ENCODE measurements at regions not wholly inside any gene's neighbourhood (a gene's known extent, or its start where the extent isn't known, plus 50 kb on each side); places are given as distances from the start of the nearest gene placed in this dataset.

DNA sequence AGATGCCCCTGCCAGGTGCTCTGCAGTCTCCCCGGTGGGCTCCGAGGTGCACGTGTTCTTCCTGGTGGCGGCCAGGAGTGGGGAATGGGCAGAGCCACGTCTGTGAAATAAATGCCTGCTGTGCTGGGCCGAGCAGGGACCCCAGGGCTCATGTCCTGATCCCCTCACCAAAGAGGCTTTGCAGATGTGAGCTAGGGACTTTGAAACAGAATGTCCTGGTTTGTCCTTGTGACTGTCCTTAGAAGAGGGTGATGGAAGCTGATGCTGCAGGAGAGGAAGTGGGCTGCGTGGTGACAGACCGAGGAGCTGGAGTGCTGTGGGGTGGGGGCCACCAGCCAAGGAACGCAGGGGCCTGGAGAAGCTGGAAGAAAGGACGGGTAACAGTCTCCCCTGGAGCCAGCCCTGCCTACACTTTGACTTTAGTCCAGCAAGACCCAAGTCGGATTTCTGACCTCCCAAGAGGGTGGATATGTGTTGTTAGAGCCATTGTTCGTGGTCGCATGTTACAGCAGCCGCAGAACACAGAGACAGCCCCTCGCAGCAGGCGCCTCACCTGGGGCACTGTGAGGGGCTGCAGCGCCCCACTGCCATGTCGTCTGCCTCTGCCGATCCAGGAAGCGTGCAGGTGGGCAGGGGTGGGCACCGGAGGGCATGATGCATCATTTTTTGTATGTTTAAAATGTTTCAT, 217.9 kb upstream of the CIBAR2 start:
- Histone ChIP-seq H3K36me3 (ENCODE audit: control insufficient read depth, insufficient read depth, low read length) (no peaks in the 10 kb centered on the region), H3K4me3 (ENCODE audit: low read length) (no peak overlapping the region), H3K4me1 (ENCODE audit: control insufficient read depth, insufficient read depth, low read length) (peaks cover 64% of the 10 kb centered on the region), H3K27me3 (ENCODE audit: control insufficient read depth, insufficient read depth, low read length) (no peaks in the 10 kb centered on the region), H3K9me3 (ENCODE audit: control insufficient read depth, low read depth, low read length) (peaks cover 2% of the 10 kb centered on the region), H3K27ac (ENCODE audit: low read length) (no peak overlapping the region)
- WGBS (ENCODE audit: insufficient coverage, low lambda C conversion rate) = no CpG with 5 or more reads among the region's 21 CpGs
- no peak for DNase-seq

DNA sequence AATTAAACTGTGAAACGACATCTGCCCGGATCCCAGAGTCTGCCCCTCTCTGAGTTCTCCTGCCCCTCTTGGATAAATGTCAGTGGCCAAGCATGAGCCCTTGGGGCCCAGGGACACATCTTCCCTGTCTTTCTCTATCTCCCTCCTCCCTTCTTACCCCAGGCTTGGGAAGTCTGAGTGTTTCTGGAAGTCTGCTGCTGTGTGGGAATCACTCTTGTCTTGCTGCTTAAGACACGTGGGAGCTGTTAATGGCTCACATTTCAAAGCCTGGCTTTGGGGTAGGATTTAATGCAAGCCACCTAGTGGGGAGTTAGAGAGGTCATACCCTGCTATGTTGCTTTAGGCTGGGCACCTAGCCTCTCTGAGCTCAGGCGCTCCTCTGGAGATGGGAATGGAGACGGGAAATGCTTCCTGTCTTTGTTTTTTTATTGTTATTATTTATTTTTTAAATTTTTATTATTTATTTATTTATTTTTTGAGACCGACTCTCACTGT, 218.5 kb upstream of the CIBAR2 start:
- Histone ChIP-seq H3K36me3 (ENCODE audit: control insufficient read depth, insufficient read depth, low read length) (no peaks in the 10 kb centered on the region), H3K27me3 (ENCODE audit: control insufficient read depth, insufficient read depth, low read length) (no peaks in the 10 kb centered on the region), H3K4me1 (ENCODE audit: control insufficient read depth, insufficient read depth, low read length) (peaks cover 70% of the 10 kb centered on the region), H3K9me3 (ENCODE audit: control insufficient read depth, low read depth, low read length) (peaks cover 2% of the 10 kb centered on the region), H3K27ac (ENCODE audit: low read length) (no peak overlapping the region), H3K4me3 (ENCODE audit: low read length) (no peak overlapping the region)
- 0% methylated on average over 1 of the region's 6 CpGs for WGBS (ENCODE audit: insufficient coverage, low lambda C conversion rate)
- DNase-seq = peak in 1 of 2 donors; percentile 58

DNA sequence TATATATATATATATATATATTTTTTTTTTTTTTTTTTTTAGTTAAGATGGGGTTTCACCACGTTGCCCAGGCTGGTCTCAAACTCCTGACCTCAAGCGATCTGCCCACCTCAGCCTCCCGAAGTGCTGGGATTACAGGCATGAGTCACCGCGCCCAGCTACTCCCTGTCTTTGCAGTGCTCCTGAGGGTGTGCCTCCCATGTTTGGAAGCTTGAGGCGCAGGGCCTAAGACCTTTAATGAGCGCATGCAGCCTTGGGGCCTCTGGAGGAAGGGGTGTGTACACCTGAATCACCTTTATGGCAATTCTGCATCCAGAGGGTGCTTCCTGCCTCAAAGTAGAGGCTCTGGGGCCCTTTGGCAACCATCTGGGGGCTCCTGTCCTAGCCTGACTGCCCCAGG, 219.4 kb upstream of the CIBAR2 start:
- no CpG with 5 or more reads among the region's 7 CpGs for WGBS (ENCODE audit: insufficient coverage, low lambda C conversion rate)
- no peaks in the 10 kb centered on the region for H3K36me3 ChIP-seq (ENCODE audit: control insufficient read depth, insufficient read depth, low read length)
- DNase-seq = peak; percentile 50 to 86
- no peak overlapping the region for H3K4me3 ChIP-seq (ENCODE audit: low read length)
- no peak overlapping the region for H3K27ac ChIP-seq (ENCODE audit: low read length)
- peaks cover 2% of the 10 kb centered on the region for H3K9me3 ChIP-seq (ENCODE audit: control insufficient read depth, low read depth, low read length)
- H3K27me3 ChIP-seq (ENCODE audit: control insufficient read depth, insufficient read depth, low read length) = no peaks in the 10 kb centered on the region
- H3K4me1 ChIP-seq (ENCODE audit: control insufficient read depth, insufficient read depth, low read length) = peaks cover 79% of the 10 kb centered on the region

DNA sequence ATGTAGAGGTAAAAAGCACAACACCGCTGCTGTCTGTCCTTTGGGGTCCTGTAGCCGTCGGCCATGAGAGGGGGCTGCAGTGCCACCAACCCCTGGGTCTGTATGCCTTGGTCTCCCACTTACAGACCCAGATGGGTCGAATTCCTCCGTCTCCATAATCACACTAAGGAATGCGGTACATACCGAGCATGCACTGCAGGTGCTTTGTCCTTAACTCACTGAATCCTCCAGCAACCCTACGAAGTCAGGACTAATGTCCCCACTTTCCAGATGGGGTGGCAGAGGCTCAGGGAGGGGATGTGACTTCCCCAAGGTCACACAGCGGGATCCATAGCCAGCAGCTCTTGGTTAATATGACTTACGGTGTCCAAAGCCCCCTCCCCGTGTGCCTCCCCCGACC, 219.9 kb upstream of the CIBAR2 start:
- H3K27ac ChIP-seq (ENCODE audit: low read length) = no peak overlapping the region
- no peaks in the 10 kb centered on the region for H3K36me3 ChIP-seq (ENCODE audit: control insufficient read depth, insufficient read depth, low read length)
- no peak overlapping the region for H3K4me3 ChIP-seq (ENCODE audit: low read length)
- no peaks in the 10 kb centered on the region for H3K27me3 ChIP-seq (ENCODE audit: control insufficient read depth, insufficient read depth, low read length)
- no peak for DNase-seq
- no CpG with 5 or more reads among the region's 12 CpGs for WGBS (ENCODE audit: insufficient coverage, low lambda C conversion rate)
- peaks cover 2% of the 10 kb centered on the region for H3K9me3 ChIP-seq (ENCODE audit: control insufficient read depth, low read depth, low read length)
- peaks cover 83% of the 10 kb centered on the region for H3K4me1 ChIP-seq (ENCODE audit: control insufficient read depth, insufficient read depth, low read length)

DNA sequence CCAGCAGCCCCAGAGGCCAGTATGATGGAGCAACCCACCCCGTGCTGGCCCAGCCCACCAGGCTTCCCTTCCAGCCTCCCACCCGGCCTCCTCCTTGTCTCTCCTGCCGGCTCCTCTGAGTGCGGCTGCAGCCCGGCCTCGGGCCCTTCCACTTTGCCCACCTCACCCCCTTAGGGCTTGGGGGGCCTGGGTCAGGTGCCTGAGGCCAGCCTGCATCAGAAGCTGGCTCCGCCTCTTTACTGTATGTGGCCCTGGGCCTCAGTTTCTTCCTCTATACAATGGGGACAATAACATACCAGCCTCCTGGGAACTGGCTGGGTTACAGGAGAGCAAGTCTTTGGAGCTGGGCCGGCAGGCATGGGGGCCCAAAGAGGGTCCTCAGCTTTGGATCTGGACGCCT, 221.1 kb upstream of the CIBAR2 start:
- Histone ChIP-seq H3K4me1 (ENCODE audit: control insufficient read depth, insufficient read depth, low read length) (peaks cover 75% of the 10 kb centered on the region), H3K4me3 (ENCODE audit: low read length) (no peak overlapping the region), H3K27ac (ENCODE audit: low read length) (peak overlapping the region; percentile 90), H3K9me3 (ENCODE audit: control insufficient read depth, low read depth, low read length) (peaks cover 2% of the 10 kb centered on the region), H3K27me3 (ENCODE audit: control insufficient read depth, insufficient read depth, low read length) (no peaks in the 10 kb centered on the region), H3K36me3 (ENCODE audit: control insufficient read depth, insufficient read depth, low read length) (no peaks in the 10 kb centered on the region)
- WGBS (ENCODE audit: insufficient coverage, low lambda C conversion rate) = no CpG with 5 or more reads among the region's 9 CpGs
- DNase-seq = no peak

DNA sequence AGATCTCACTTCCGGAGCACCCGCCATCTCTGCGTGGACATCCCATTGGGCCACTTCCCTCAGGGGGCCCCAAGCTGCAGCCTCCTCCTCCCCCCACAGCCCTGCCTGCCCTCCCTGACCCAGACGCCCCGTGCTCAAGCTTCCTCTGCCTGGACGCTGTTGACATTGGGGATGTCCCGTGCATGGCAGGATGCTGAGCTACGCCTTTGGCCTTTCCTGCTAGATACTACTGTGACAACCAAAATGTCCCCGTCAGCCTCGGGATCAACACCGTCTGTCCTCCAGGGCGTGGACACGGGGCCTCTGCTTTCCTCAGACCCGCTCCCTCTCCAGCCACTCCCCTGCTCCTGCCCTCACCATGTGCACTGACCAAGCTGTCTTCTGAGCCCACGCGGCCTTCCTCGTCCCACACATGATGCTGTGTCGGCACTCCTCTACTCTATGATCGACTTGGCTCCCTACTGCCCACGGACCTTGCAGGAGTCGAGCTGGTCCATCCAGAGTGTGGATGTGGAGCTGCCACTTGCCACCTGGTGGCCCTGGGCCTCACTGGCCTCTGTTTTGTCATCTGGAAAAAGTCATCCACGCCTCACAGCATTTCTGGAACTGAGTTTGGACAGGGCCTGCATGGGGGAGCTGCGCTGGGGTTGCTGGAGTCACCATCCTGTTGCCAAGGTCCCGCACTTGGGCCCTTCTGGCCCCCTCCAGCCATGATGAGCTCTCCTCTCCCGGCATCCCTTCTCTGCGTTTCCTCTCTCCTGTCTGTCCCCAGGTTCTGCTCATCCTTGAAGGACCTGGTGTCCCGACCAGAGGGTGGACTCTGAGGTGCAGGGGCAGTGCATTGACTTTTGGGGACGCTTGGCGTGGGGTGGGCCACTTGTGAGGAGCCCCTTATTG, 221.7 kb upstream of the CIBAR2 start:
- Histone ChIP-seq H3K9me3 (ENCODE audit: control insufficient read depth, low read depth, low read length) (peaks cover 2% of the 10 kb centered on the region), H3K4me1 (ENCODE audit: control insufficient read depth, insufficient read depth, low read length) (peaks cover 68% of the 10 kb centered on the region), H3K27ac (ENCODE audit: low read length) (peak overlapping the region; percentile 90), H3K36me3 (ENCODE audit: control insufficient read depth, insufficient read depth, low read length) (no peaks in the 10 kb centered on the region), H3K4me3 (ENCODE audit: low read length) (no peak overlapping the region), H3K27me3 (ENCODE audit: control insufficient read depth, insufficient read depth, low read length) (no peaks in the 10 kb centered on the region)
- no CpG with 5 or more reads among the region's 29 CpGs for WGBS (ENCODE audit: insufficient coverage, low lambda C conversion rate)
- no peak for DNase-seq

DNA sequence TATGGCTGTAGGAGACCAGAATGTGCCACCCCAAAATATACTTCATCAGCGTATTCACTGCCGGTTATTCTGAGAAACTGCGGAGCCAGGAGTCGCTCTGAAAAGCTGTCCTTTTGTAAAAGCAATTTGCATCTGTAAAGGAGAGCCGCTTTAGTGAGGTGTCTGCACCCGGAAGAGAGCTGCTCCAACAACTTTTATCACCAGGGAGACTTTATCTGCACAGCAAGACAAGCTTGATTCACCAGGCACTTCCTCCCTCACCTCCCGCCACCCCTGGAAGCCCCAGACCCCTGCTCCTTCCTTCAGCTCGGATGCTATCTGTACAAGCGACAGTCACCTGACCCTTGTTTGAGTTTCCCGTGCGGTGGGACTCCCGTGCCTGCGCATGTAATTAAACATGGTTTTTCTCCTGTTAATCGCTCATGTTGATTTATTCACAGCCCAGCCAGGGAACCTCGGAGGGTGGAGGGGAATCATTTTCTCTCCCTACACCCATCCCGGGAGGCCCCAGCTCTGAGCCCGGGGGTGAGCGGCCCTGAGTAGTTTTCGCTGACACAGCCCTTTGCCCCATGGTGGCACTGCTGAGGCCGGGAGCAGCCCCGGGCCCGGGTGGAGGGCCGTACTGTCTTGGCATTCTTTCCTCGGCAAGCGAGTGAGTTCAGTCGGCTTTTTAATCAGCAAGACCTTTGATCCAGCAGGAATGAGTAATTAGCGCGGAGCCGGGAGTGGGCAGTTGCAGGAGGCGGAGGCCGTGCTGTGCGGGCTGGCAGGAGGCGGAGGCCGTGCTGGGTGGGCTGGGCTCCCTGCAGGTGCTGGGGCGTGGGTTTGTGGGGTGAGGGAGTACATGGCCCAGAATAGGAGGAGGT, 222.7 kb upstream of the CIBAR2 start:
- Histone ChIP-seq H3K36me3 (ENCODE audit: control insufficient read depth, insufficient read depth, low read length) (no peaks in the 10 kb centered on the region), H3K4me3 (ENCODE audit: low read length) (peak overlapping the region; percentile 8), H3K27me3 (ENCODE audit: control insufficient read depth, insufficient read depth, low read length) (no peaks in the 10 kb centered on the region), H3K4me1 (ENCODE audit: control insufficient read depth, insufficient read depth, low read length) (peaks cover 60% of the 10 kb centered on the region), H3K9me3 (ENCODE audit: control insufficient read depth, low read depth, low read length) (peaks cover 2% of the 10 kb centered on the region), H3K27ac (ENCODE audit: low read length) (peak overlapping the region; percentile 90)
- no CpG with 5 or more reads among the region's 35 CpGs for WGBS (ENCODE audit: insufficient coverage, low lambda C conversion rate)
- peak; percentile 86 to 94 for DNase-seq

DNA sequence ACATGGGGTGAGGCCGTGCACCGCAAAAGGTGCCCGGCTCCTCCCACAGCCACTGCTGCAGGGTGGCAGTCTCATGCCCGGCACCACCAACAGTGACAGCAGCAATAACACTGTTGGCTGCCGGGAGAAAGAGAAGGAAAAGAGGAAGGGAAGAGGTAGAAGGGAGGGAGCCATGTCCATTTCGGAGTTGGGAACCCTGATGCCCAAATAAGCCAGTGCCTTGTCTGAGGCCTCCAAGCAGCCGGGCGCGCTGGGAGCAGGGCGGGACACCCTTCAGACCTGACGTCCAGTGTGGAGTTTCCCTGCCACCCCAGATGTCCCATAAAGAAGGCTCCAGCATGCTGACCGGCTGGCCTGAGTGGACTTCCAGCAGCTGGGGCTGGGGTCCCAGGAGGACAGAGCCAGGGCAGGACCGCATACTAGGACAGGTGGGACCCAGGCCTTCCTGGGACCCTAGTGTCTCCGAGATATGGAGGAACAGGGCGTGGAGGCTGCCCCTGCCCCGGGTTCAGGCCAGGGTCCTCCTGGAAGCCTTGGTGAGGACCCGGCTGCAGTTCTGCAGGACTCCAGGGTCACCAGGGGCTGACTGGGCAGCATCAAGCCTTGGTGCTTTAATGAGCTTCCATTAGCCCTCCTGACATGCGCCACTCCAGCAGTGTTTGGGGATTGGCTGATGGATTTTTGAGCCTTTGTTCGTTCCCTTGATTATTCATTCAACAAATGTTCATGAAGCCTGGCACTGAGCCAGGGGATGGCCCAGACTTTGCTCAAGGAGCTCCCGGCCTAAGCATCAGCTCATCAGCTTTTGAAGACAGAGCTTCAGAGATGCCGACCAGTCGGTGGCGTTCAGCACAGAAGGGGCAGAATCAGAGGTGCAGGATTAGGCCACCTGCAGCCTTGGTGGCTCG, 223.6 kb upstream of the CIBAR2 start:
- Histone ChIP-seq H3K4me3 (ENCODE audit: low read length) (no peak overlapping the region), H3K27ac (ENCODE audit: low read length) (peak overlapping the region; percentile 90), H3K36me3 (ENCODE audit: control insufficient read depth, insufficient read depth, low read length) (no peaks in the 10 kb centered on the region), H3K27me3 (ENCODE audit: control insufficient read depth, insufficient read depth, low read length) (no peaks in the 10 kb centered on the region), H3K9me3 (ENCODE audit: control insufficient read depth, low read depth, low read length) (peaks cover 2% of the 10 kb centered on the region), H3K4me1 (ENCODE audit: control insufficient read depth, insufficient read depth, low read length) (peaks cover 51% of the 10 kb centered on the region)
- DNase-seq = peak; percentile 61 to 81
- no CpG with 5 or more reads among the region's 24 CpGs for WGBS (ENCODE audit: insufficient coverage, low lambda C conversion rate)

DNA sequence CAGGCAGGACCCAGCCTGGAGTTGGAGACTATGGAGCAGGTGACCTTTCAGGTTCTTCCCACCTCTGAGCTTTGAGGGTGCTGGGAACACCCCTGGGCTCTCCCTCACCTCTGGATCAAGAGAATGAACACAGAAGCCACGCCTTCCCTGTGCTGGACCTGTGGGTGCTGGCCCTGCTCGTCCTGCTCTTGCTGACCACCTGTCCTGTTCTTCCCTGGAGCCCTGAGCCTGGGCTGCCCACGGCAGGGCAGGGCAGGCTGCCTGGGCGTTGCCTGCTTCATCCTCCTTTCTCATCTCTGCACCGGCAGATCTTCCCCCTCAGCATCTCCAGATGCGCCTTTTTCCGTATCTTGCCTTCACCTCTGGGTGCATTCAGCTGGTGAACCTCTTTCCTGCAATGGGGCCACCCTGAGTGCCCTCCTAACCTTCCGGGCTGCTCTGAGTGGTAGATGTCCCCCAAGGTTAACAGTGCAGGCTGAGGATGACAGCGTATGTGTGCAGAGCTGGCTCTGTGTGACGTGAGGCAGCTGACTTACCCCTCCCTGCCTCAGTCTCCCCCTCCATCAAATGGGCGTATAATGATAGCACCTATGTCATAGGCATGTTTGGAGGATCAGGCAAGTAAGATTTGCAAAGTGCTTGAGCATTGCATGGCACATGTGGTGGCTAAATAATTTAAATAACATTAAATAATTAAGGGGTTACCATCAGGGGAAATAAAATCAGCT, 225.8 kb upstream of the CIBAR2 start:
- Histone ChIP-seq H3K27me3 (ENCODE audit: control insufficient read depth, insufficient read depth, low read length) (no peaks in the 10 kb centered on the region), H3K4me1 (ENCODE audit: control insufficient read depth, insufficient read depth, low read length) (peaks cover 39% of the 10 kb centered on the region), H3K4me3 (ENCODE audit: low read length) (no peak overlapping the region), H3K36me3 (ENCODE audit: control insufficient read depth, insufficient read depth, low read length) (no peaks in the 10 kb centered on the region), H3K27ac (ENCODE audit: low read length) (no peak overlapping the region), H3K9me3 (ENCODE audit: control insufficient read depth, low read depth, low read length) (no peaks in the 10 kb centered on the region)
- DNase-seq = no peak
- no CpG with 5 or more reads among the region's 11 CpGs for WGBS (ENCODE audit: insufficient coverage, low lambda C conversion rate)
